GM19395 (cell line): ENCODE measurements at regions not wholly inside any gene's neighbourhood (a gene's known extent, or its start where the extent isn't known, plus 50 kb on each side); places are given as distances from the start of the nearest gene placed in this dataset.

Experiments
- ATAC-seq: cut with Tn5 transposase; IDR thresholded peaks from one replicate; pipeline ENCODE4 v1.9.1; 2021; ENCODE audit warnings: mild to moderate bottlenecking, moderate library complexity; ENCODE audit not compliant: unreplicated experiment

- no peak for ATAC-seq
These were observed 192.5 kb downstream of the PCDH19 start for GRCh38 chrX:100217547-100217946.

- no peak for ATAC-seq
These were observed 194.0 kb downstream of the PCDH19 start for GRCh38 chrX:100216083-100216482.

- peak; percentile 20 for ATAC-seq
These were observed 202.0 kb downstream of the PCDH19 start for GRCh38 chrX:100208076-100208475.

- peak; percentile 56 for ATAC-seq
These were observed 202.6 kb downstream of the PCDH19 start for GRCh38 chrX:100207331-100208024.

DNA sequence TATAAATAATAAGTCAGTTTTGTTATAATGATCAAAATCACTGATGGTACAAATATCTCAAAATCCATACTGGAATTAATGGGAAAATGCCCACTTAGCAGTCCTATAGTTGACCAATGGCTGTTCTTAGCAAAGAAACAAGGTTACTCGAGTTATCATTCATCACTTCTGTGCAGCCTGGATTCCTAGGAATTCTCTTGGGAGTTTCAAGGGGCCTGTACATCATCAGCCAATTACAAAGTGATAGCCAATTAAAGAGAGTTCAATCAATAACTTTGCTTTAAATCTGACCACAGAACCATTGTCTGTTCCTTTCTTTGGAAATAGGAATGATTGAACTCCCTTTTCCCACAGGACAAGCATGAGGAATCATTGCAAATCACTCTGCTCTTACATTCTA, 205.5 kb downstream of the PCDH19 start:
- no peak for ATAC-seq

- no peak for ATAC-seq
These were observed 215.8 kb downstream of the PCDH19 start for GRCh38 chrX:100194082-100194775.
